ENCODE measurements at regions not wholly inside any gene's neighbourhood (a gene's known extent, or its start where the extent isn't known, plus 50 kb on each side); places are given as distances from the start of the nearest gene placed in this dataset.

DNA sequence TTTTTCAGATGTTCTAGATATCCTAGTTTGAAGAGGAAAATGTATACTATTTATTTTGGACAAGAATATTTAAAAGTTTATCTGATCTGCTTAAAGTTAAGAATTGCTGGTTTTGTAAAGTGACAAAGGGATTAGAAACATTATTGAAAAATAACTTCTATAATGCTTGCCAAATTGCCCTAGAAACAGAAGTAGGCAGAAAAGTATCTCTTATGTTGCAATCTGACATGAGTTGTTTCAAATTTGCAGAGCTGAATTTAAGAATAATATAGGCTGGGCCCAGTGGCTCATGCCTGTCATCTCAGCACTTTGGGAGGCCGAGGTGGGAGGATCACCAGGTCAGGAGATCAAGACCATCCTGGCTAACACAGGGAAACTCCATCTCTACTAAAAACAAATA is 777.1 kb downstream of the LIG4 start:
- Histone ChIP-seq H3K27ac (no peak overlapping the region), H3K4me3 (no peak overlapping the region), H3K9me3 (ENCODE audit: insufficient read depth, low read depth) (no peaks in the 10 kb centered on the region), H3K4me1 (replicated peaks; ENCODE audit: insufficient read depth) (no peaks in the 10 kb centered on the region), H3K79me2 (ENCODE audit: low read depth) (no peaks in the 10 kb centered on the region), H3K4me2 (no peak overlapping the region), H3K9me2 (ENCODE audit: insufficient read depth) (no peaks in the 10 kb centered on the region; the same call in 1 of the 2 replicates), H3K27me3 (ENCODE audit: insufficient read depth, low read depth) (no peaks in the 10 kb centered on the region), H3F3A (ENCODE audit: insufficient read depth, low read depth) (no peaks in the 10 kb centered on the region), H2AFZ (no peak overlapping the region), H3K36me3 (ENCODE audit: low read depth) (no peaks in the 10 kb centered on the region), H4K20me1 (ENCODE audit: insufficient read depth) (no peaks in the 10 kb centered on the region)
- intact Hi-C loops (cut with micrococcal nuclease; ENCODE audit: unreplicated experiment), result no loop called here
- POLR2A ChIA-PET (ENCODE audit: unreplicated experiment), result no interaction called here
- TF ChIP-seq, protein P1, sequence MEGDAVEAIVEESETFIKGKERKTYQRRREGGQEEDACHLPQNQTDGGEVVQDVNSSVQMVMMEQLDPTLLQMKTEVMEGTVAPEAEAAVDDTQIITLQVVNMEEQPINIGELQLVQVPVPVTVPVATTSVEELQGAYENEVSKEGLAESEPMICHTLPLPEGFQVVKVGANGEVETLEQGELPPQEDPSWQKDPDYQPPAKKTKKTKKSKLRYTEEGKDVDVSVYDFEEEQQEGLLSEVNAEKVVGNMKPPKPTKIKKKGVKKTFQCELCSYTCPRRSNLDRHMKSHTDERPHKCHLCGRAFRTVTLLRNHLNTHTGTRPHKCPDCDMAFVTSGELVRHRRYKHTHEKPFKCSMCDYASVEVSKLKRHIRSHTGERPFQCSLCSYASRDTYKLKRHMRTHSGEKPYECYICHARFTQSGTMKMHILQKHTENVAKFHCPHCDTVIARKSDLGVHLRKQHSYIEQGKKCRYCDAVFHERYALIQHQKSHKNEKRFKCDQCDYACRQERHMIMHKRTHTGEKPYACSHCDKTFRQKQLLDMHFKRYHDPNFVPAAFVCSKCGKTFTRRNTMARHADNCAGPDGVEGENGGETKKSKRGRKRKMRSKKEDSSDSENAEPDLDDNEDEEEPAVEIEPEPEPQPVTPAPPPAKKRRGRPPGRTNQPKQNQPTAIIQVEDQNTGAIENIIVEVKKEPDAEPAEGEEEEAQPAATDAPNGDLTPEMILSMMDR (conservative IDR thresholded peaks at IDR 0.05), result no peak
- no peak for TF ChIP-seq EZH2 (IDR thresholded peaks at IDR 0.05; ENCODE audit: low read depth)
- CTCF ChIA-PET, result no interaction called here
- no TSS peak for BruUV-seq (replicated peaks)
- no peak for DNase-seq

DNA sequence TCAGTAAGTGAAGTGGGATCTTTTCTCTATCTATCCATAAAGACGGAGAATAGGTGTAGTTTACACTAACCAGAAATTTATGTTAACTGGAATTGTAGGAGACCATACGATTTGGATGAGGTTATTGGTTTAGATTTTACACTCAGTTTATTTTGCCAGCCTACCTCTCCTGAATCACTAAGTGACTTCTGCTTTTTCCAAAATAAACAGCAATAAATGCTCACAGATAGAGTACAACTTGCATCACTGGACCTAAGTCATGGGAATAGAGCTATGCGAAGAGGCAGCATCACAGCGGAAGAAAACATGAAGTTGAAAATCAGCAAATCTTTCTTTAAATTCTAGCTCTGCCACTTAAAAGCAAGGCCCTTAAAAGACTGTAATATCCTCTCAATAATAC is 781.0 kb downstream of the LIG4 start:
- TF ChIP-seq, protein P1 (conservative IDR thresholded peaks at IDR 0.05), result no peak
- no peak for TF ChIP-seq EZH2 (IDR thresholded peaks at IDR 0.05; ENCODE audit: low read depth)
- Histone ChIP-seq H3K4me3 (no peak overlapping the region), H3K27me3 (ENCODE audit: insufficient read depth, low read depth) (no peaks in the 10 kb centered on the region), H3F3A (ENCODE audit: insufficient read depth, low read depth) (no peaks in the 10 kb centered on the region), H3K27ac (no peak overlapping the region), H3K9me3 (ENCODE audit: insufficient read depth, low read depth) (no peaks in the 10 kb centered on the region), H3K9me2 (ENCODE audit: insufficient read depth) (no peaks in the 10 kb centered on the region; the same call in 1 of the 2 replicates), H4K20me1 (ENCODE audit: insufficient read depth) (no peaks in the 10 kb centered on the region), H3K36me3 (ENCODE audit: low read depth) (no peaks in the 10 kb centered on the region), H3K4me2 (no peak overlapping the region), H3K4me1 (replicated peaks; ENCODE audit: insufficient read depth) (no peaks in the 10 kb centered on the region), H3K79me2 (ENCODE audit: low read depth) (no peaks in the 10 kb centered on the region), H2AFZ (no peak overlapping the region)
- no peak for DNase-seq
- POLR2A ChIA-PET (ENCODE audit: unreplicated experiment), result no interaction called here
- intact Hi-C loops (cut with micrococcal nuclease; ENCODE audit: unreplicated experiment), result no loop called here
- BruUV-seq (replicated peaks), result no TSS peak
- CTCF ChIA-PET, result no interaction called here

- Histone ChIP-seq H2AFZ (no peak overlapping the region), H3K4me1 (replicated peaks; ENCODE audit: insufficient read depth) (no peaks in the 10 kb centered on the region), H3K36me3 (ENCODE audit: low read depth) (no peaks in the 10 kb centered on the region), H3K4me3 (no peak overlapping the region), H3K4me2 (no peak overlapping the region), H3K27ac (no peak overlapping the region), H4K20me1 (ENCODE audit: insufficient read depth) (no peaks in the 10 kb centered on the region), H3F3A (ENCODE audit: insufficient read depth, low read depth) (no peaks in the 10 kb centered on the region), H3K9me2 (ENCODE audit: insufficient read depth) (no peaks in the 10 kb centered on the region), H3K79me2 (ENCODE audit: low read depth) (no peaks in the 10 kb centered on the region), H3K9me3 (ENCODE audit: insufficient read depth, low read depth) (no peaks in the 10 kb centered on the region), H3K27me3 (ENCODE audit: insufficient read depth, low read depth) (no peaks in the 10 kb centered on the region)
- no TSS peak for BruUV-seq (replicated peaks)
- intact Hi-C loops (cut with micrococcal nuclease; ENCODE audit: unreplicated experiment), result no loop called here
- TF ChIP-seq EZH2 (IDR thresholded peaks at IDR 0.05; ENCODE audit: low read depth), result no peak
- TF ChIP-seq, protein P1 (conservative IDR thresholded peaks at IDR 0.05), result no peak
- DNase-seq, result no peak
- POLR2A ChIA-PET (ENCODE audit: unreplicated experiment), result no interaction called here
- CTCF ChIA-PET, result no interaction called here
Measured at GRCh38 chr13:107427536-107427935, 787.8 kb downstream of the LIG4 start.
